HepG2 (cell line): ENCODE measurements at regions not wholly inside any gene's neighbourhood (a gene's known extent, or its start where the extent isn't known, plus 50 kb on each side); places are given as distances from the start of the nearest gene placed in this dataset.
"Not testable (repeated sequence)": the region's sequence is repeated elsewhere in the genome, so short reads cannot be mapped to it uniquely, and the experiment has no call there.

Source experiments
- BORCS8-MEF2B ChIP-seq: sonication (generic); formaldehyde crosslinking; IDR thresholded peaks from 2 replicates; pipeline ENCODE4 v1.8.0; 2022; ENCODE audit warnings: mild to moderate bottlenecking, missing genetic modification reagents
- TAF1 ChIP-seq: sonication (generic); formaldehyde crosslinking; IDR thresholded peaks from 2 replicates; pipeline ENCODE4 v1.4.0; 2020; ENCODE audit warnings: missing genetic modification reagents
- ZNF264 ChIP-seq: sonication (generic); formaldehyde crosslinking; IDR thresholded peaks from 2 replicates; pipeline ENCODE4 v1.4.0; 2020; ENCODE audit warnings: missing genetic modification reagents
- TF ChIP-seq, protein P1 (sequence below): sonication (generic); formaldehyde crosslinking; IDR thresholded peaks from 2 replicates; pipeline ENCODE4 v1.4.0; 2020; ENCODE audit warnings: missing genetic modification reagents
- TF ChIP-seq, protein P2 (sequence below): sonication (generic); formaldehyde crosslinking; IDR thresholded peaks from 2 replicates; pipeline ENCODE4 v1.4.0; 2020; ENCODE audit warnings: missing genetic modification reagents

DNA sequence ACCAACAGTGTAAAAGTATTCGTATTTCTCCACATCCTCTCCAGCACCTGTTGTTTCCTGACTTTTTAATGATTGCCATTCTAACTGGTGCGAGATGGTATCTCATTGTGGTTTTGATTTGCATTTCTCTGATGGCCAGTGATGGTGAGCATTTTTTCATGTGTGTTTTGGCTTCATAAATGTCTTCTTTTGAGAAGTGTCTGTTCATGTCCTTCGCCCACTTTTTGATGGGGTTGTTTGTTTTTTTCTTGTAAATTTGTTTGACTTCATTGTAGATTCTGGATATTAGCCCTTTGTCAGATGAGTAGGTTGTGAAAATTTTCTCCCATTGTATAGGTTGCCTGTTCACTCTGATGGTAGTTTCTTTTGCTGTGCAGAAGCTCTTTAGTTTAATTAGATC, 86.9 kb downstream of the CCDC74A start:
- TF ChIP-seq, protein P1, sequence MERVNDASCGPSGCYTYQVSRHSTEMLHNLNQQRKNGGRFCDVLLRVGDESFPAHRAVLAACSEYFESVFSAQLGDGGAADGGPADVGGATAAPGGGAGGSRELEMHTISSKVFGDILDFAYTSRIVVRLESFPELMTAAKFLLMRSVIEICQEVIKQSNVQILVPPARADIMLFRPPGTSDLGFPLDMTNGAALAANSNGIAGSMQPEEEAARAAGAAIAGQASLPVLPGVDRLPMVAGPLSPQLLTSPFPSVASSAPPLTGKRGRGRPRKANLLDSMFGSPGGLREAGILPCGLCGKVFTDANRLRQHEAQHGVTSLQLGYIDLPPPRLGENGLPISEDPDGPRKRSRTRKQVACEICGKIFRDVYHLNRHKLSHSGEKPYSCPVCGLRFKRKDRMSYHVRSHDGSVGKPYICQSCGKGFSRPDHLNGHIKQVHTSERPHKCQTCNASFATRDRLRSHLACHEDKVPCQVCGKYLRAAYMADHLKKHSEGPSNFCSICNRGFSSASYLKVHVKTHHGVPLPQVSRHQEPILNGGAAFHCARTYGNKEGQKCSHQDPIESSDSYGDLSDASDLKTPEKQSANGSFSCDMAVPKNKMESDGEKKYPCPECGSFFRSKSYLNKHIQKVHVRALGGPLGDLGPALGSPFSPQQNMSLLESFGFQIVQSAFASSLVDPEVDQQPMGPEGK, result not testable (repeated sequence)
- TF ChIP-seq, protein P2, sequence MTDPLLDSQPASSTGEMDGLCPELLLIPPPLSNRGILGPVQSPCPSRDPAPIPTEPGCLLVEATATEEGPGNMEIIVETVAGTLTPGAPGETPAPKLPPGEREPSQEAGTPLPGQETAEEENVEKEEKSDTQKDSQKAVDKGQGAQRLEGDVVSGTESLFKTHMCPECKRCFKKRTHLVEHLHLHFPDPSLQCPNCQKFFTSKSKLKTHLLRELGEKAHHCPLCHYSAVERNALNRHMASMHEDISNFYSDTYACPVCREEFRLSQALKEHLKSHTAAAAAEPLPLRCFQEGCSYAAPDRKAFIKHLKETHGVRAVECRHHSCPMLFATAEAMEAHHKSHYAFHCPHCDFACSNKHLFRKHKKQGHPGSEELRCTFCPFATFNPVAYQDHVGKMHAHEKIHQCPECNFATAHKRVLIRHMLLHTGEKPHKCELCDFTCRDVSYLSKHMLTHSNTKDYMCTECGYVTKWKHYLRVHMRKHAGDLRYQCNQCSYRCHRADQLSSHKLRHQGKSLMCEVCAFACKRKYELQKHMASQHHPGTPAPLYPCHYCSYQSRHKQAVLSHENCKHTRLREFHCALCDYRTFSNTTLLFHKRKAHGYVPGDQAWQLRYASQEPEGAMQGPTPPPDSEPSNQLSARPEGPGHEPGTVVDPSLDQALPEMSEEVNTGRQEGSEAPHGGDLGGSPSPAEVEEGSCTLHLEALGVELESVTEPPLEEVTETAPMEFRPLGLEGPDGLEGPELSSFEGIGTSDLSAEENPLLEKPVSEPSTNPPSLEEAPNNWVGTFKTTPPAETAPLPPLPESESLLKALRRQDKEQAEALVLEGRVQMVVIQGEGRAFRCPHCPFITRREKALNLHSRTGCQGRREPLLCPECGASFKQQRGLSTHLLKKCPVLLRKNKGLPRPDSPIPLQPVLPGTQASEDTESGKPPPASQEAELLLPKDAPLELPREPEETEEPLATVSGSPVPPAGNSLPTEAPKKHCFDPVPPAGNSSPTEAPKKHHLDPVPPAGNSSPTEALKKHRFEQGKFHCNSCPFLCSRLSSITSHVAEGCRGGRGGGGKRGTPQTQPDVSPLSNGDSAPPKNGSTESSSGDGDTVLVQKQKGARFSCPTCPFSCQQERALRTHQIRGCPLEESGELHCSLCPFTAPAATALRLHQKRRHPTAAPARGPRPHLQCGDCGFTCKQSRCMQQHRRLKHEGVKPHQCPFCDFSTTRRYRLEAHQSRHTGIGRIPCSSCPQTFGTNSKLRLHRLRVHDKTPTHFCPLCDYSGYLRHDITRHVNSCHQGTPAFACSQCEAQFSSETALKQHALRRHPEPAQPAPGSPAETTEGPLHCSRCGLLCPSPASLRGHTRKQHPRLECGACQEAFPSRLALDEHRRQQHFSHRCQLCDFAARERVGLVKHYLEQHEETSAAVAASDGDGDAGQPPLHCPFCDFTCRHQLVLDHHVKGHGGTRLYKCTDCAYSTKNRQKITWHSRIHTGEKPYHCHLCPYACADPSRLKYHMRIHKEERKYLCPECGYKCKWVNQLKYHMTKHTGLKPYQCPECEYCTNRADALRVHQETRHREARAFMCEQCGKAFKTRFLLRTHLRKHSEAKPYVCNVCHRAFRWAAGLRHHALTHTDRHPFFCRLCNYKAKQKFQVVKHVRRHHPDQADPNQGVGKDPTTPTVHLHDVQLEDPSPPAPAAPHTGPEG (CRISPR knock-in tag), result not testable (repeated sequence)
- TF ChIP-seq TAF1; BORCS8-MEF2B; ZNF264 (CRISPR knock-in tag): not testable (repeated sequence)
